Gastrocnemius medialis (tissue), 4 donors: ENCODE measurements at regions not wholly inside any gene's neighbourhood (a gene's known extent, or its start where the extent isn't known, plus 50 kb on each side); places are given as distances from the start of the nearest gene placed in this dataset.

Source experiments
- POLR2A ChIP-seq, 2 donors: fragments of 450-650 bp; IDR thresholded peaks; one replicate each; pipeline ENCODE4 v1.6.1; 2017; ENCODE audit warnings: antibody characterized with exemption in 2 of 2, mild to moderate bottlenecking in 2 of 2, moderate library complexity in 2 of 2
- TF ChIP-seq, protein P1 (sequence below), 5 experiments: fragments of 450-650 bp in 3 of 5; fragments of 200-600 bp in 2 of 5; sonication (generic) in 2 of 5; IDR thresholded peaks in 4 of 5; conservative IDR thresholded peaks in 1 of 5; 1 replicate in 4 of 5; 2 replicates in 1 of 5; pipeline ENCODE4 v1.5.1; 2016 to 2019; ENCODE audit warnings: antibody characterized with exemption in 5 of 5, mild to moderate bottlenecking in 3 of 5, moderate library complexity in 3 of 5

DNA sequence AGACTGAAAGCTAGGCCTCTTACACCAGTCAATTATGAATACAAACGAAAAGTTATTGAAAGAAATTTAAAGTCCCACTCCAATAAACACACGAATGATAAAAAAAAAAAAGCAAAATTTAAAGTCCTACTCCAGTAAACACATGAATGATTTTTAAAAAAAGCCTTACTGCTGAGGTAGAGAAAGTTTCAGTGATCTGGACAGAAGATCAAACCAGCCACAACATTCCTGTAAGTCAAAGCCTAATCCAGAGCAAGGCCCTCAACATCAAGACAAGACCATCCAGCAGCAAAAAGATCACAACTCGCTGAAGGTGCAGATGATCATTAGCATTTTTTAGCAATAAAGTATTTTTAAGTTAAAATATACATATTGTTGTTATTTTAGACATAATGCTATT lies 95.6 kb upstream of the LIPC start:
- TF ChIP-seq, protein P1, sequence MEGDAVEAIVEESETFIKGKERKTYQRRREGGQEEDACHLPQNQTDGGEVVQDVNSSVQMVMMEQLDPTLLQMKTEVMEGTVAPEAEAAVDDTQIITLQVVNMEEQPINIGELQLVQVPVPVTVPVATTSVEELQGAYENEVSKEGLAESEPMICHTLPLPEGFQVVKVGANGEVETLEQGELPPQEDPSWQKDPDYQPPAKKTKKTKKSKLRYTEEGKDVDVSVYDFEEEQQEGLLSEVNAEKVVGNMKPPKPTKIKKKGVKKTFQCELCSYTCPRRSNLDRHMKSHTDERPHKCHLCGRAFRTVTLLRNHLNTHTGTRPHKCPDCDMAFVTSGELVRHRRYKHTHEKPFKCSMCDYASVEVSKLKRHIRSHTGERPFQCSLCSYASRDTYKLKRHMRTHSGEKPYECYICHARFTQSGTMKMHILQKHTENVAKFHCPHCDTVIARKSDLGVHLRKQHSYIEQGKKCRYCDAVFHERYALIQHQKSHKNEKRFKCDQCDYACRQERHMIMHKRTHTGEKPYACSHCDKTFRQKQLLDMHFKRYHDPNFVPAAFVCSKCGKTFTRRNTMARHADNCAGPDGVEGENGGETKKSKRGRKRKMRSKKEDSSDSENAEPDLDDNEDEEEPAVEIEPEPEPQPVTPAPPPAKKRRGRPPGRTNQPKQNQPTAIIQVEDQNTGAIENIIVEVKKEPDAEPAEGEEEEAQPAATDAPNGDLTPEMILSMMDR (IDR thresholded peaks at IDR 0.05 in 4 of 5, conservative IDR thresholded peaks at IDR 0.05 in 1 of 5) = no peak
- TF ChIP-seq POLR2A (IDR thresholded peaks at IDR 0.05) = no peak
